GM18861 (cell line): ENCODE measurements at regions not wholly inside any gene's neighbourhood (a gene's known extent, or its start where the extent isn't known, plus 50 kb on each side); places are given as distances from the start of the nearest gene placed in this dataset.
"Not testable (repeated sequence)": the region's sequence is repeated elsewhere in the genome, so short reads cannot be mapped to it uniquely, and the experiment has no call there.

Experiments
- ATAC-seq: cut with Tn5 transposase; IDR thresholded peaks from one replicate; pipeline ENCODE4 v1.9.1; 2021; ENCODE audit not compliant: unreplicated experiment

DNA sequence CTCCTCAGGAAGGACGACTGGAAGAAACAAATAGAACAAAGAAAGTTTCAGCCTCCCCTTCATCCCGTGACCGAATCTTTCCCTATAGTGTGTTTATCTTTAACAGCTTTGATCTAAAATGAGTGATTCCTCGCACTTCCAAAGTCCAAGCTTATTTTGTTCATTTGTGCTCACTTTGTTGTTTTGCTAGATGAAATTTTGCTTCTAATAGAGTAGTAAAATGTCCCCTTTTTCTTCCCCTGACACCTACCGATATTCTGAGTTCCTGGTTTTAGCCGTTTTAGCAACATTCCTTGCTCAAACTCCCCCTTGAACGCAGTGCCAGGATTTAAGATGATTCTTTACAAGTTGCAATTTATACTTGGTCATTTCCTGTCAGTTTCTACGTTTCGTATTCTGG lies 204.2 kb downstream of the FGF9 start:
- no peak for ATAC-seq

GRCh38 chr13:21879263-21879914 lies 208.5 kb downstream of the FGF9 start:
- no peak for ATAC-seq

GRCh38 chr13:21882766-21883165 lies 211.9 kb downstream of the FGF9 start:
- ATAC-seq, result no peak

DNA sequence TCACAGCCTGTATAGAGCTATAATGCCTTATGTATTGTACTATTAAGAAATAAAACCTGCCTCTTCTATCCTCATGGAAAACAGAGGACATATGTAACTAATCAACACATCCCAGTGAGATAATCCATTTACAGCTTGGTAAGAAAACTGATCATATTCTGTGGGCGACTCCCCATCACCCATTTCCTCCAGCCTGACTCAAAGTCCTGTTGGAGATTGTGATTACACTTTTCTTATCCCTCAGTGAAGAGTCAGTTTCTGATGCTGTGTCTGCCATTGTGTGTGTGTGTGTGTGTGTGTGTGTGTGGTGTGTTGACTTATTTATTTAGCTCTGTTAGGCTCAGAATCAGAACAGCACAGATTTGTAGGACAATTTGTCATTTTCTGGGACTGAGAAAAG lies 212.8 kb downstream of the FGF9 start:
- ATAC-seq, result no peak

- no peak for ATAC-seq
Measured at GRCh38 chr13:21884299-21884909, 213.5 kb downstream of the FGF9 start.

DNA sequence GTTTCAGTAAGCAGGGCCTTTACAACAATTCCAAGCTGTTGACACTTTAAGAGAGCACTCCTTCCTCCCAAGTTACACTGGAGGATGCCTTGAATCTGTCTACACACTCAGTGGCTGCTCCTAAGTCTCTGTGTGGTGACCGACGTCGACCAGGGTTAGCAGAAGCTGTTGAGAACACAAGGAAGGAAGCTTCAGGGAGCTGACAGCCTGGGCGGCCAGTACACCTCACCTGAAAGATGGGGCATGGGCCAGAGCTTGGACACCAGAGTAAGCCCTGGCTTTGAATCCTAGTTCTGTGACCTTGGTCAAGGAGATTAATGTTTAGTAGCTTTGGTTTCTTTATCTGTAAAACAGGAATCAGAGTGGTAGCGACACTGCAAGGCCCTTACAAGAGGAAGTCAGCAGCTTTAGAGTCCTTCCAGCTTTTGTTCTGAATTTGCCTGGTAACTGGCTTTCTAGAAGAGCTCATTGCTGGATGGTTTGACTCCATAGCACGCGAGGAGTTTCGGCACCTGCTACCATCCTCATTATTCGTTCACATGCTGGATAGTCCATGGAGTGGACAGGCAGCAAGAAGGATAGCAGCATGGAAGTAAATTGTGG lies 214.2 kb downstream of the FGF9 start:
- no peak for ATAC-seq

DNA sequence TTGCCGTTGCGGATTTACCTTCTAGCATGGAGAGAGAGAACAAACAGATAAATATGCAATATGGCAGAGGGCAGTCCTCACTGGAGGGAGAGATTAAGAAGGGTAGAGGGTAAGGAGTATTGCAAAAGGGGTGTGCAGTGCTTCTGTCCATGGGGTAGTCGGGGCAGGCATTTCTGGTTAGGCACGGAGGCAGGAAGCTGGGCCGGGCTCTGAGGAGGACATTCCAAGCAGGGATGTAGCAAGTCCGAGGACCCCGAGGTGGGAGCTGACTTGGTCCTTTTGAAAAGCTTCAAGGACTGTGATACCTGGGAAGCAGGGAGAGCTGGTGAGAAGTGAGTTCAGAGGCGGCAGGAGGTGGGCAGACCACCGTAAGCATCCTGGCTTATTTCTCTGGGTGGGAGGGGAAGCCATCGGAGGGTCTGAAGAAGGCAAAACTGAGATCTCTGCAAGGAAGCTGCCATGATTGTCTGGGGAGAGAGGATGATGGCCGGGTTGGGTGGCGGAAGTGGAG lies 214.9 kb downstream of the FGF9 start:
- ATAC-seq, result no peak

GRCh38 chr13:21889651-21890050 lies 218.8 kb downstream of the FGF9 start:
- ATAC-seq, result no peak

GRCh38 chr13:21890220-21890619 lies 219.3 kb downstream of the FGF9 start:
- not testable (repeated sequence) for ATAC-seq

DNA sequence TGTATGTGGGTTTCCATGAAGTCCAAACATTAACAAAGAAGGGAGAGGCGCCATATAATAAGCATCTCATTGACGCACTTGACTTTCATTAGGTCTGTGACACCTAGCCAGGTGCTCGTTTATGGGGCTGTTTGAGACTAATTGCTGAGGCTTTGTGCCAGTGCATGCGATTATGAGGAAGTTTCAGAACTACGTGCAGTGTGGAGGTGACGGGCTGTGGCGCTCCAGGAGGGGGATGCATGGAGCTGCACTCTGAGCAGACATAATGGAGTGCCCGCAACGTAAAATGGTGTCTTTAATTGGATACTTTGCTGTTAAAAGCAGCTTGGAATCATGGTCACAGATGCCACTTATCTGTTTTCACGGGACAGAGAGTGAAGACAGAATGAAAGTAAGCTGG lies 223.2 kb downstream of the FGF9 start:
- no peak for ATAC-seq

- ATAC-seq, result no peak
Measured at GRCh38 chr13:21894703-21895699, 224.1 kb downstream of the FGF9 start.

GRCh38 chr13:21895779-21896178 lies 224.9 kb downstream of the FGF9 start:
- ATAC-seq, result no peak

DNA sequence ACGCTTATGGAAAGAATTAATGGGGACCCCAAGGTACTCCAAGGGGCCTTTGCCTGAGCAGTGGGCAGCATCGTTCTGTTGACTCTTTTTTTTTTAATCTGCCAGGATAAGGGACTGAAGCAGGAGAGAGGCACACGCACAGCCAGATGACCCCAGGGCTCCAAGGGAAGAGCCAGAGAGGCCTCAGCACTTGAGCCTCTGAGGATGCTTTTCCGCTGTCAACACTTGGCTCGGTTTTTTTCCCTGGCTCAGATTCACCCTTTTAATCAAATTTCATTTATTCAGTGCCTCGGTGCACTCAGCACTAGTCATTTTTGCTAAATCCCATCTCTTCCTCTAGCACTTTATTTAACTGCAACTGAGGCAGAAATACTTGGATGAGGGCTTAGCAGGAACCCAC lies 226.3 kb downstream of the FGF9 start:
- no peak for ATAC-seq

- ATAC-seq, result no peak
Measured at GRCh38 chr13:21898459-21898858, 227.6 kb downstream of the FGF9 start.

GRCh38 chr13:21898945-21899344 lies 228.1 kb downstream of the FGF9 start:
- ATAC-seq, result no peak

GRCh38 chr13:21901336-21901735 lies 230.5 kb downstream of the FGF9 start:
- no peak for ATAC-seq

GRCh38 chr13:21901811-21902708 lies 231.2 kb downstream of the FGF9 start:
- ATAC-seq, result no peak

DNA sequence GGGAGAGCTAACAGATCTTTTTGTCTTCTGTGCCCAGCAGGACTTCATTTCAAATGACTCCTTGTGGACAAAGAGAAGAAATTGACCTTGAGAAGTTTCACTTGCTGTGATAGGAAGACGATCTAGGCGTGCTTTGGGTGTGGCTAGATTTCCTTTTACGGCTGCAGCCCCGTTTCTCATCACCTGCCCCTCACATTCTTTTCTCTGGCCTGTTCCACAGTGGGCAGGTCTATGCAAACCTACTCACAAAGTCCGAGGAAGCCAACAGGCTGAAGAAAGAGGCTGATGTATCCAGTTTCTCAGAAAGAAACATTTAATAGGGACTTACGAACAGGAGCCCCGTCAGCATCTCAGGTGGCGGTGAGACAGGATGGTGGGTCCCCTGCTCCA lies 231.8 kb downstream of the FGF9 start:
- ATAC-seq, result no peak

DNA sequence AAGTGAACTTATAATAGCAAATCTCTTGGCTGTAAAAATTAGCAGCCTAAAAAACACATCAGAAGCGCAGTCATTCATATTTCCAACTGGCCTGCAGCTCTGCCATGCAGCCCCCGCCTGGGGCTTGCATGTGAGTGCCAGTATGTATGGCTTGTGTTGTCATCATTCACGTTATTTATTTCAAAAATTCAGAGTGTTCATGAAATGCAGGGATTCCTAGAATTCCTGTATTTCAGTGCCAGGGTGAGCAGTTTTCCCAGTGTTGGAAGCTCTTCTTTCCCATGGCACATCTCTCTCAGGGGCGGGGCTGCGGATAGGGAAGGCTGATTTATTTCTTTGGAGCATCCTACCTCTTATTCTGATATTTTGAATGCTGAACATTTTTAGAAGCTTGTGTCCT lies 234.6 kb downstream of the FGF9 start:
- ATAC-seq, result no peak

- ATAC-seq, result no peak
Measured at GRCh38 chr13:21909331-21909730, 238.5 kb downstream of the FGF9 start.
